Fibroblast of lung (primary cell): ENCODE measurements at regions not wholly inside any gene's neighbourhood (a gene's known extent, or its start where the extent isn't known, plus 50 kb on each side); places are given as distances from the start of the nearest gene placed in this dataset.

Experiments
- CTCF ChIP-seq, 2 donors: IDR thresholded peaks in 1 of 2; conservative IDR thresholded peaks in 1 of 2; 1 replicate in 1 of 2; 2 replicates in 1 of 2; pipeline ENCODE4 v1.5.1; 2011 to 2012; ENCODE audit warnings: low read length in 2 of 2, control low read depth in 1 of 2, inconsistent platforms in 1 of 2, low read depth in 1 of 2, mild to moderate bottlenecking in 1 of 2
- EZH2 ChIP-seq: IDR thresholded peaks from 2 replicates; pipeline ENCODE4 v1.5.1; 2012; ENCODE audit warnings: low read length, control low read depth, mild to moderate bottlenecking; ENCODE audit errors: missing control alignments

- TF ChIP-seq CTCF (conservative IDR thresholded peaks at IDR 0.05 in 1 of 2, IDR thresholded peaks at IDR 0.05 in 1 of 2; ENCODE audit: low read depth in 1 of 2, low read length in 2 of 2) (no peak), EZH2 (no peak)
These were observed 63.0 kb downstream of the PRR18 start for GRCh38 chr6:166245148-166245547.
